ENCODE measurements at regions not wholly inside any gene's neighbourhood (a gene's known extent, or its start where the extent isn't known, plus 50 kb on each side); places are given as distances from the start of the nearest gene placed in this dataset.

DNA sequence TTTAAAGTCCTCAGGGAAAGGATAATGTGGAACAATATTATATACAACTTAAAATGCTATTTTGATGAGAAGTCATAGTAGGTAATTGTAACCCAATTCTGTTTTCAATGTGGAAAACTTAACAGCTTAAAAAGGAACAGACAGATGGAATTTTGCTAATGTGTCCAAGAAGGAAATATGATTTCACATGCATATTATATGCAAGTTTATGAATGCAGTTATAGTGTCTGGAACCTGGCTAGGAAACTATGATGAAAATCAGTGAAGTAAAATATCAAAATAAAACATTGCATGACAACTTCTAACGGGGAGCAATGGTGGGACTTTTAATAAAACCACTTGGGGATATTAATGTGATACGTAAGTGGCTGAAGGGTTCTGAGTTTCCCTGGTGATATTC lies 152.6 kb upstream of the HAND2 start:
- intact Hi-C loops (cut with DNase I): no loop called here
- ATAC-seq (no peak), DNase-seq (no peak)
- H3K4me1 ChIP-seq: no peaks in the 10 kb centered on the region
- H3K9me3 ChIP-seq: no peaks in the 10 kb centered on the region
- H3K27me3 ChIP-seq: no peaks in the 10 kb centered on the region
- TF ChIP-seq, protein P1, sequence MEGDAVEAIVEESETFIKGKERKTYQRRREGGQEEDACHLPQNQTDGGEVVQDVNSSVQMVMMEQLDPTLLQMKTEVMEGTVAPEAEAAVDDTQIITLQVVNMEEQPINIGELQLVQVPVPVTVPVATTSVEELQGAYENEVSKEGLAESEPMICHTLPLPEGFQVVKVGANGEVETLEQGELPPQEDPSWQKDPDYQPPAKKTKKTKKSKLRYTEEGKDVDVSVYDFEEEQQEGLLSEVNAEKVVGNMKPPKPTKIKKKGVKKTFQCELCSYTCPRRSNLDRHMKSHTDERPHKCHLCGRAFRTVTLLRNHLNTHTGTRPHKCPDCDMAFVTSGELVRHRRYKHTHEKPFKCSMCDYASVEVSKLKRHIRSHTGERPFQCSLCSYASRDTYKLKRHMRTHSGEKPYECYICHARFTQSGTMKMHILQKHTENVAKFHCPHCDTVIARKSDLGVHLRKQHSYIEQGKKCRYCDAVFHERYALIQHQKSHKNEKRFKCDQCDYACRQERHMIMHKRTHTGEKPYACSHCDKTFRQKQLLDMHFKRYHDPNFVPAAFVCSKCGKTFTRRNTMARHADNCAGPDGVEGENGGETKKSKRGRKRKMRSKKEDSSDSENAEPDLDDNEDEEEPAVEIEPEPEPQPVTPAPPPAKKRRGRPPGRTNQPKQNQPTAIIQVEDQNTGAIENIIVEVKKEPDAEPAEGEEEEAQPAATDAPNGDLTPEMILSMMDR (IDR thresholded peaks at IDR 0.05): no peak
- no peak overlapping the region for H3K4me3 ChIP-seq
- no peak overlapping the region for H3K27ac ChIP-seq
- no peaks in the 10 kb centered on the region for H3K36me3 ChIP-seq

DNA sequence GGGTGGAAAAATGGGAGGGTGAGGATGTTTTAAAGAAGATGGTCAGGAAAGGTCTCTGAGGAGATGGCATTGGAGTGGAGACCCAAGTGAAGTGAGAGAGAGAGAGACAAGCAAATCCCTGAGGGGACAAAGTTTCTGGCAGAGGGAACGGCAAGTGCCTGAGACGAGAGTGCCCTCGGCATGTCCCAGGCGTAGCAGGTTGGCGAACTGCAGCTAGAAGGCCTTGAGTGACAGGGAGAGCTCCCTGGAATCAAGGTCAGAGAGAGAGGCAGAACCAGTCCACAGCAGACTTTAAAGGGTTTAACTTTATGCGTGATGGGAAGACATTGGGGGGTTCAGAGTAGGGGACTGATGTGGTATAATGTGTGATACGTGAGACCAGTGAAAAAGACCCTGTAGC lies 150.2 kb upstream of the HAND2 start:
- no peak overlapping the region for H3K4me3 ChIP-seq
- no peaks in the 10 kb centered on the region for H3K36me3 ChIP-seq
- H3K4me1 ChIP-seq: no peaks in the 10 kb centered on the region
- no peak overlapping the region for H3K27ac ChIP-seq
- TF ChIP-seq, protein P1 (IDR thresholded peaks at IDR 0.05): no peak
- H3K9me3 ChIP-seq: no peaks in the 10 kb centered on the region
- intact Hi-C loops (cut with DNase I): no loop called here
- DNase-seq (no peak), ATAC-seq (no peak)
- H3K27me3 ChIP-seq: no peaks in the 10 kb centered on the region

DNA sequence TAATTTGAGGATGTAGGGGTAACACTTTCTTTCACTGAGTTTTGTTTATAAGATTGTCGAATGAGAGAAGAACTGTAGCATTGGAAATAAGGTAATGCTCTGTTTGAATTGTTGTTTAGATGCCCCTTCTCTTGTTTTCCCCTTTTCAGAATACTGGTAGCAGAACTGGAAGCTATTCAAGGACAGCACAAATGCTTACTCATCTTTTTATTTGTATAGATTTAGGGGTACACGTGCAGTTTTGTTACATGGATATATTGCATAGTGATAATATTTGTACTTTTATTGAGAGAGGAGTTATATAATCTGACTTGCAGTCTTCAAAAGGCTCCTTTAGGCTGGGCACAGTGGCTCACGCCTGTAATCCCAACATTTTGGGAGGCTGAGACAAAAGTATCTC lies 145.4 kb upstream of the HAND2 start:
- Histone ChIP-seq H3K4me3 (no peak overlapping the region), H3K27ac (no peak overlapping the region), H3K4me1 (no peaks in the 10 kb centered on the region), H3K9me3 (no peaks in the 10 kb centered on the region), H3K27me3 (no peaks in the 10 kb centered on the region), H3K36me3 (no peaks in the 10 kb centered on the region)
- TF ChIP-seq, protein P1 (IDR thresholded peaks at IDR 0.05): no peak
- intact Hi-C loops (cut with DNase I): no loop called here
- no peak for ATAC-seq
- DNase-seq: no peak

DNA sequence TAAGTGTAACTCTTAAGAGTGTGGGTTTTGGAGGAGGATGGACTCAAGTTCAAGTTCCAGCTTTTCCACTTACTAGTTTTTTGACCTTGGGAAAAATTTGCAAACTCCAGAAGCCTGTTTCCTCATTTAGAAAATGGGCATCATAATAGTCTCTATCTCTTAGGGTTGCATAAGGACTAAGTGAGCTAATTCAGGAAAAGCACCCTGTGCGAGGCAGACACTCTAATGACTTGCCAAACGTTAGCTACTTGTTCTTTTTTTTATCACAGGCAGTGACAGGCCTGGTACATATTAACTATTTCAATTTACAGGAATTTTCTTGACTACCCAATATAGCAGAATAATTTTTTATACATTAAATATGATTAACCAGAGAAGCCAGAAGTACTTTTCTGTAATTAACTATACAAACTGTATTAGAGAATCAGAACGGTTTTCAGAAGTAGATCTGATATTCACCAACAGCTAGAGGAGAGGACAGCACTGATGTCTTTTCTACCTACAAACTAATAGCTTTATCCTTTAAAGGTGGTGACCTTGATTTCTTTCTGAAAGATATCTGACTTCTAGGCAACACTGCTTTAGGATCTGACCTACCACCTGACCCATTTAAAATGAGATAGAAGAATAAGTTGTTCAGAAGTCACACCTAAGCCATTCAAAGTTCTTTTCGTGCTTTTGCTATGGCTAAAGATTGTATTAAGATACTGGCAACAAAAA lies 139.6 kb upstream of the HAND2 start:
- Histone ChIP-seq H3K4me1 (no peaks in the 10 kb centered on the region), H3K9me3 (no peaks in the 10 kb centered on the region), H3K27me3 (no peaks in the 10 kb centered on the region), H3K36me3 (no peaks in the 10 kb centered on the region), H3K4me3 (no peak overlapping the region), H3K27ac (no peak overlapping the region)
- no peak for ATAC-seq
- intact Hi-C loops (cut with DNase I): no loop called here
- DNase-seq: no peak
- TF ChIP-seq, protein P1 (IDR thresholded peaks at IDR 0.05): no peak

DNA sequence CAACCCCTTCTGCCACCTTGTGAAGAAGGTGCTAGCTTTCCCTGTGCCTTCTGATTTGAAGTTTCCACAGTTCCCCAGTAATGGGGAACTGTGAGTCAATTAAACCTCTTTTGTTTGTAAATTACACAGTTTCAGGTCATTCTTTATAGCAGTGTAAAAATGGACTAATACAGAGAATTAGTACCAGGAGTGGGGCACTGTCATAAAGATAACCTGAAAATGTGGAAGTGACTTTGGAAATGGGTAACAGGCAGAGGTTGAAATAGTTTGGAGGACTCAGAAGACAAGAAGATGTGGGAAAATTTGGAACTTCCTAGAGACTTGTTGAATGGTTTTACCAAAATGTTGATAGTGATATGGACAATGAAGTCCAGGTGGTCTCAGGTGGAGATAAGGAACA lies 131.0 kb upstream of the HAND2 start:
- no peak for ATAC-seq
- H3K9me3 ChIP-seq: no peaks in the 10 kb centered on the region
- intact Hi-C loops (cut with DNase I): no loop called here
- no peaks in the 10 kb centered on the region for H3K4me1 ChIP-seq
- H3K27ac ChIP-seq: no peak overlapping the region
- no peaks in the 10 kb centered on the region for H3K36me3 ChIP-seq
- DNase-seq: no peak
- TF ChIP-seq, protein P1 (IDR thresholded peaks at IDR 0.05): no peak
- no peaks in the 10 kb centered on the region for H3K27me3 ChIP-seq
- H3K4me3 ChIP-seq: no peak overlapping the region
